HG03469 (cell line): ENCODE measurements at regions not wholly inside any gene's neighbourhood (a gene's known extent, or its start where the extent isn't known, plus 50 kb on each side); places are given as distances from the start of the nearest gene placed in this dataset.
"Not testable (repeated sequence)": the region's sequence is repeated elsewhere in the genome, so short reads cannot be mapped to it uniquely, and the experiment has no call there.

Experiments
- ATAC-seq: cut with Tn5 transposase; IDR thresholded peaks from one replicate; pipeline ENCODE4 v1.9.1; 2021; ENCODE audit warnings: mild to moderate bottlenecking, moderate library complexity, moderate number of reproducible peaks; ENCODE audit not compliant: unreplicated experiment

DNA sequence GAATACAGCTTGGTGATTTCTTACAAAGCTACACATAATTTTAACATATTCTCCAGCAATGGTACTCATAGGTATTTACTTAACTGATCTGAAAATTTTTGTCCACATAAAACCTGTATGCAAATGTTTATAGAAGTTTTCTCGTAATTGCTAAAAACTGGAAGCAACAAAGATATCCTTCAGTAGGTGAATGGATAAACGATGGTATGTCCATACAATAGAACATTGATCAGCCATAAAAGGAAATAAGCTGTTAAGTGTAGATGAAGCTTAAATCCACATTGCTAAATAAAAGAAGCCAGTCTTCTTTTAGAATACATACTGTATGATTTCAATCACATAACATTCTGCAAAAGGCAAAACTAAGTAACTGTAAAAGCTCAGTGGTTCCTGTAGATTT is 224.8 kb upstream of the DPYD start:
- ATAC-seq = no peak

DNA sequence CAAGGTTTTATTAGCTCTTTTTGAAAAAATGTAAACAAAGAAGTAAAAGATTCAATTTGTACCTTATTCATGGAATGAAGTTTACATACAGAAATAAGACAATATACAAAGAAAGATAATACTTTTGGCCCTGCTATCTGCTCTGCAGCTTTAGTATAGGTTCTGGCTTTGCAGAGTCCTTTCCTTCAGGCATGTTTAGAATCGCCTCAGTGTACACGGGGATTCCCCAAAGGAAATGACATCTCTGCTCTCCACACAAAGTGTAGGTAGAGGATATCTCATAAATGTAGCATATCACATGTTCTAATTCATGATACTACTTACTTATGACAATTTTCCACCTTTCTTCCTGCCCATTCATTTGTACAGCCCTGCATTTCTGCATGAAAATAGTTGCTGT is 222.6 kb upstream of the DPYD start:
- peak; percentile 48 for ATAC-seq

DNA sequence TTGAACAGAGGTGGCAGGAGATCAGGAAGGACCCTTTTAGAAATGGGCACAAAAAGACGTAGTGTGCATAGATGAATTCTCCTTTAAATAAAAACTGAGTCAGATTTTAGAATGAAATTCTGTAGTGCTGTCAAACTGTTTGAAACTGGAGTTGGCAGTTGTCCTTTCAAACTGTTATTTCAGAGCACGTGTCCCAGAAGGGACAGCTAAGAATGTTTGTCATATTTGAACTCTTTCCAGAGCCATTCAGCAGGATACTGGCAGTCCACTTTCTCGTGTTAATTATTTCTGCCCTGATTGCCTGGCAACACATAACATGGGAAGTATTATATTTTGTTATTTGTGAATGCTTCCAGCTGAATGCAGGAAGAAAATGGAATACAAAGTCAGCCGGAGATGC is 212.3 kb upstream of the DPYD start:
- ATAC-seq = no peak

DNA sequence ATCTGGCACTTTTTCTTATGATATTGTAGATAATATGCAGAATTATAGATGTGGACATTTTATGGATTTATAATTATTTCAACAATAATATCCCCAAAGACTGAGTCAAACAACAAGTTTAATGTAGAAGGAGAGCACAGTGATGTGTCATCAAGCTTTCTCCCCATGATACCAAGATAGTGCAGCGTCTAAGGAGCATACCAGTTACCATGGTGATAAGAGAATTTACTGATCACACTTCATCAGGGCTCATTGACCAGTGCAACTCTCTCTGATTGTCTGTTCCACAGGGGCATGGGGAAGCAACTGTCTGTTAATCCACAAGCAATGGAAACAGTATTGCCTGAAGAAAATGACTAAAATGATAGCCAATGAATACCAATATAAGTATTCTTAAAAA is 209.6 kb upstream of the DPYD start:
- no peak for ATAC-seq

DNA sequence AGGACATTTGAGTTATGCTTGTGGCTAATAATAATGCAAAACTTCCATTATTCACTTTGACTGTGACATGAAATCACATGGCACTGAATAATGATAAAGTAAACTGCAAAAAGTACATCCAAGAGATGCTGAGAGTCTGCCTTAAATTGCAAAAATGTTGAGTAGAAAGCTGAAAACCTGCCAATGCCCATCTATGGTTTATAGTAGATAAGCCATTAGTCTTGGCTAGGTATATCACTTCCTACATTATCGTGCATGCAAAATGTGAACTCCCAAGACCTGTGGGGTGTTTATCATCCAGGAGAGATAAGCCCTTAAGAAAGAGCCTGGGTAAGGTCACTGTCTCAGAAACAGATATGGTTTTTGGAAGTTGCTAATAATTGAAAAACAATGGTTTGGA is 208.7 kb upstream of the DPYD start:
- no peak for ATAC-seq

DNA sequence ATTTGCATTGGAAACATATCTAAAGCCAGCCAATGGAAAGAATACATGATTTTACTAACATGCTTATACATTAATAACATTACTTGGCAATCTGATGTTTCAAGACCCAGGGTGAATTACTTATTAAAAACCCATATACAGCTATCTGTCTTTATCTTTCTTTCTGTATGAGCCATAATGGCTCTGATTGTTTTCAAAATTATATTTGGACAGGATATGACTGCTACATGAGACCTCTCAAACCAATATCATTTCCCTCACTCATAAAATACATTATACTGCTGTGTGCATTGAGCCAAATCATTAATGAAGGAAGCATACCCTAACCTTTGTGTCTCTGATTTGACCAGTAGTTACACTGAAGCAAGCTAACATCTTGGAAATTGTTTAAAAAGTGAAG is 205.9 kb upstream of the DPYD start:
- ATAC-seq = no peak

DNA sequence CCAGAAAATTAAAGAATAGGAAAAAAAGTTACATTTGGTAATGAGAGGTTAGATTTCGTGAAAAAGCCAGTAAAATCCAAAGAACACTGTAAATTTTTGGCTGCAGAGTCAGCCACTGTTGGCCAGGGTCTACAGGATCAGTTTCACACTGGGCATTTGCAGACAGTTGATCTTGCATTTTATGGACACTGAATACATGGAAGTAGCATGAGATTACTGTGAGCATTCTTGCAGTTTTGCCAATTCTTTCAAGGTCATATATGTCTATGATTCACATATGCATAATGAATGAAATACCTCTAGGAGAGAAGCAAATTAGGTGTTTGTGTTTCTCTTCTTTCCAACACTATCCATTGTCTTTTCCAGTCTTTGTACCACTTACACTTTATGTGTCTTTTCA is 200.8 kb upstream of the DPYD start:
- ATAC-seq = no peak

DNA sequence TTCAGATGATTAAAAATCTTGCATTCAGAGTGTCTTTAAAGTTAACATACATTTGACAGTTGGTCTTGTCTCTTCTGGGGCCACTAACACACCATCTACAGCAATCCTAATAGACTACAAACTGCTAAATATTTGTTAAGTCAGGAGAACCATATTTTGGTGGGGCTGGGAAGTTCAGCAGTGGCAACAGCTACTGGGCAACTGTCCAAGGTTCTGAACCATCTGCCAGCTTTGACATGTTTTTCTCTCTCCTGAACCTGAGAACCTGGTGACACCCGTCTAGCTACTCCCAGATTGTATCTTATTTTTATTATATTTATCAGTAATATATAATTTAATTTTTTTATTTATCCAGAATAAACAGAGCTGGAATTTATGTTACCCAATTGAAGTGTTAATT is 199.0 kb upstream of the DPYD start:
- ATAC-seq = no peak

DNA sequence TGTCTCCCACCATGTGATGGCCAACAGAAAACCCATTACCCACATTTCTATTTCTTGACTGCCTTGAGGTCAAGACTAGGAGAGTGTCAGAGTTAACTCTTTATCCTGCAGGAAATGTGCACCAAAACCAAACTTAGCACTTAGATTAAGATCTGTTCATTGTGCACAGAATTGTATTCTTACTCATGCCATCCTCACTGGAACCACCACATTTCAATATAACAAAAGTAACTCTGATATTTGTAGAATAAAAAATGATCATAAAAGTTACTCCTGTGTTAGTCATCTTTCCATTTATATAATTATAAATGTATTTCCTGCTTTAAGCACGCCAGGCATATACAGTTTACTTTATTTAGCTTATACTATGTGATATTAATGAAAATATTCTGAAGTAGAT is 193.0 kb upstream of the DPYD start:
- ATAC-seq = no peak

DNA sequence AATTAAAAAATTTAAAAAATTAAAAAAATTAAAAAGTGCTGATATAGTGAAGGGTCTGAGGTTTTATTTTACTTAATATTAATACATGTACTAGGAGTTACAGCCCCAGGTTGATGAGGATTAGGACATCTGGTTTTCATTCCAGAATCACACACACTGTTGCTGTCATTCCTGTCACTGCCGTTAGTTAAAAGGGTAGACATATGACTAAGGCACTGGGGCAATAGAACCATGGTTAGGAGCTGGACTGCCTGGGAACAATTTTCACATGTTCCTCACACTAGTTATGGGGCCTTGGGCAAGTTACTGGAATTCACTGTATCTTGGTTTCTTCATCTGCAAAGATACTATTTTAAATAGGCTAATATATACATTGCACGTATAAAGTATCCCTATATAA is 191.8 kb upstream of the DPYD start:
- no peak for ATAC-seq

DNA sequence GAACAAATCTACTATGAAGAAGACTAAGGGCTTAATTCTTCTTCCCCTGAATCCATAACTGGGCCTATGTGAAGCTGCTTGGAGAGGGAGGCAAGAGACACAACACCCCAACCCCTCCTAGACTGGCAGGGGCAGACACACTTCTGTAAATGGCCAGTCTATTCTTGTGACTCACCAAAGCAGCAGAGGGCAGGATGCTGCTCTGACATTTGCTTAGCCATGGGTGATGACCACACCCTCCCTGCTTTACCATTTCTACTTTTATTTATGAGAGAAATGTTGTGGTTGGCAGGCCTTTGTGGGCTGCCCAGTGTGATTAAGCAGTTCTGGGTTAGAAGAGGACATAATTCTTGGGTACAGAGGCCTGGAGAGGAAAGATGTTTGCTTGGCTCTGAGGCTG is 189.8 kb upstream of the DPYD start:
- ATAC-seq = no peak

DNA sequence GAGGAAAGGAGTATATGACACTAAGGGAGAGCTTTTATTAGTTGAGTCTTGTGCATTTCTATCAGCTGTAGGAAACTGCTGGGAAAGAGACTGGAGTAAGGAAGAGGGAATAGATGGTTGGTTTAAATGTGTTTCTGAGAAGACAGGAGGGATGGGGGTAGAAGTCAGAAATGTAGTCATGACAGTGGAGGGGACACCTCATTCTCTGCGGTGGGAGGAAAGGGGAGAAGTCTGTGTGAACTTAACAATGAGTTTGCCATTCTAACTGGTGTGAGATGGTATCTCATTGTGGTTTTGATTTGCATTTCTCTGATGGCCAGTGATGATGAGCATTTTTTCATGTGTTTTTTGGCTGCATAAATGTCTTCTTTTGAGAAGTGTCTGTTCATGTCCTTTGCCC is 187.5 kb upstream of the DPYD start:
- not testable (repeated sequence) for ATAC-seq

DNA sequence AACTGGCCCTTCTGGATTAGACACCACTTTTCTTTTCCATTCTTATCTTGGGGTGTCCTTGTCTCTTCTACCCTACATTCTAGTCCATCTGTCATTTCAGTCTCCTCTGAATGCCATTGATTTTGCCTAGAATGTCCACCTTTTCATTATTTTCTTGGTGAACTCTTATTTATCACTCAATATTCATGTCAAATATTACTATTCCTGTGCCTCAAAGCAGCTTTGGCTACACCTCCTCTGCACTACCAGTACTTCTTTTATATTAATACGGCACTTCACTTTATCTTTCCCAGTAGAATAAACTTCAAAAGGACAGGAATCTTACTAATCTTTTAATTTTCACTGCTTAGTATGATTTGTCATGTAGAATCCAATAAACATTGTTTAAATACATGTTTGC is 186.4 kb upstream of the DPYD start:
- ATAC-seq = no peak

DNA sequence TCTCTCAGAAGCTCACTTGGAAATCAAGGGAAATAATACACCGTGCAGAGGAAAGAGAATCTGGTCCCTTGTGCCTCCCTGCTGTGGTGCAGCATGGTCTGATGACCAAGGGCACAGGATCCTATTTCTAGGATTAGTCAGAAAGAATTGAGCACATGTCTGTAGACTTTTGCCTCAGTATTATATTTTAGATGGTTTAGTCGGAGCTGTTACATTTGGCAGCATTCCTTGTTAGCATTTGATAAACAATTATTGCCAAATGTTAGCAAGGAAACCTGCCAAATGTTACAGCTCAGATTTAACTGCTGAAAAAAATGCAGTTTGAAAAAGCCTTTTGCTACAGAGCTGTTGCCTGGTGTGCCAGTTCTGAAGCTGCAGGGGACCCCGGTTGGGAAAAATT is 183.5 kb upstream of the DPYD start:
- no peak for ATAC-seq

DNA sequence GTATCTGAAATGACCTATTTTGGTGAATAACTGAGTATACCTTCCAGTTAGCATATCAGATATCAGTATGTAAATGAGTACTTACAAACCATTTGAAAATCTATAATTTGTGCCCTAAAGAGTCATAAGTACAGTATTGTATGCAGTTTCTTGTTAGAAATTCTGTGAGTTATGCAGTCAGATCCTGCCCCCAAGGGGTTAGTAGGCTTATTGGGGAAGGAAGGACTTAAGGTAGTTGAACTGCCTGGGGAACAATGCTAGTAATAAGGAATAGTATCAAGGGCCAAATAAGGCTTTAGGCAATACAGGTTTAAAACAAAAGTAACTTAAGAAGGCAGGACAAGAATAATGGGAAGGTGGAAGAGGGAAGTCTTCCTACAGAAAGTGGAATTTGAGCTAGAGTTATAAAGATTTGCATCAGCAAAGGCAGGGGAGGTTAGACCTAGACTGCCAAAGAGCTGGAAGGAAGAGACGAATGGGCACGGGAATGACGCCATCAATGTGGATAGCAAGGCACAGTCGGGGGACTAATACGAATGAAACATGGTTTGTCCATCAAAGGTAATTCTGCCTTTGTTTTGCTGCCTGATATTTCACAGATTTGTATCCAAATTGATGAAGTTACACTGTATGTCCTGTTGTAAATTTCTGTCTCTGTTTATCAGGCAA is 182.9 kb upstream of the DPYD start:
- ATAC-seq = no peak

DNA sequence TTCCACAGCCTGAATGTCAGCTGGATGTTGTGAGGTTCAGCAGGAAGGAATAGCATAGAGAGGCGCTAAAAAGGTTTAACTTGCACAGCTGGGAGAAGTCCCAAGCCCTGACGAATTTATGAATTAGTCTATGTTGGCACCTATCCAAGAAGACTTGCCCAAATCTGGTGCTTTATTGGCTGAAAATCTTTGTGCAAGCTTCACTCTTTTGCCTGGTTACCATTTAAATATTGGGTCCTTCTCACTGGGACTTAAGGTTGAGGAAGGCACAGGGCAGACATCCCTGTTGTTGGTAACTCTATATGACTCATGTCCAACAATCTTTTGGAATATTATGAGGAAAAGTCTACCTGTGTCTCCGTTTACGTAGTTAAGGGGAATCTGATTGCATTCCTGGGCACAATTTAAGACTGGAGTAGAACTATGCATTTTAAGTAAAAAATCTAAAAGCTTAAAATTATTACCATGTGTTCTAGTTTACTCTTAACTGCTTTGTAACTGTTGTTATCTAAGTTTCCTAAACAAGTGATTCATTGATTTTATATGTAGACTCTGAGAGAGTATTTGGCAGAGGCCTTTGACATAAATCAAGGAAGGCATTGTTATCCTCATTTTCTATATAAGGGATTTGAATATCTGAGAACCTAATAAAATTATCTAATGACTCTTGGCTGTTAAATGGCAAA is 181.7 kb upstream of the DPYD start:
- no peak for ATAC-seq

DNA sequence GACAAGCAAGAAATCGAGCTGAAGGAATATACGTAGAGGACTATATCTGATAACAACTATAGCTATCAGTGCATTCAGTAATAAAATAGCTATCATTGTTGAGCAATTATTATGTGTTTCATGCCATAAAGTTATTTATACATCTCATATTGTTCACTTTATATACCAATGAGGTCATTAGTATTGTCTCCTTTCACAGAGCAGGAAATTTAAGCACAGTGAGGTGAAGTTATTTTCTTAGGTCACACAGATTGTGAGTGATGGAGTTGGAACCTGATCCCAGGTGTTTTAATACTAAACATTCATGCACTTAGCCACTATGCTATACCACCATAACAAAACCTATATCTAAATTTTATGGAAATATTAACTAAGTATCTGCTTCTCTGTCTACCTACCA is 180.5 kb upstream of the DPYD start:
- ATAC-seq = no peak

DNA sequence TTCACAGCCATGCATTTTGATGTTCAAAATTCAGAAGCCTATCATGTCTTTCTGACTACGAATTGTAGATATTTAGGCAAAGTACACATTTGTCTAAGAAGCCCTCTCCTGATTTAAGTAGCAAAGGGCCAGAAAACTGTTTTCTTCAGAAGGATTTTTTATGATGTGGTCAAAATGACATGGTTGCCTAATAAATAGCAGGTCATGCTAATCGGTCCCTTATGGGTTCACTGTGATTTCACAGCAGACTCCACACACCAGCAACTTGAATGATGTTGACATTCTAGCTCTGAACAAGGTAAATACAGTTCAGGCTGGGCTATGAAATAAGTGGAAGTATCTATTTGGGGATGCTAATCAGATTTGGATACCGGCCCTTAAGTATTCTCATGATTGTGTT is 178.7 kb upstream of the DPYD start:
- no peak for ATAC-seq

DNA sequence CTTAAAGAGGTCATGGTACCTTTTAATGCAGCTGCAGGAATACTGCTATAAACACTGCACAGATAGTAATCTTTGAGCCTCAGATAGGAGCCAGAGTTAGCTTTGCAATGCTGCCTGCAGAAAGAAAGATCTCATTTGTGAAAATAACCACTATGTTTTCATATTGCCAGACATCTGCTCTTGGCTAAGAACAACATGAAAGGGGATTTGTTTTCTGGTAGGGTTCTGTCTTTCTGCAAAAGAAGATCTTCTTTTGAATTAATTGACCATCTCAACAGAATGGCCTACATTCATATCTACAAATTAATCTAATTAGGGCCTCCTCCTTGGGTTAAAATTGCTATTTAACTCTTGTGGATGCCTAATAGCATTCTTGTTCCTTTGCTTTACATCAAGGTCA is 177.6 kb upstream of the DPYD start:
- no peak for ATAC-seq

DNA sequence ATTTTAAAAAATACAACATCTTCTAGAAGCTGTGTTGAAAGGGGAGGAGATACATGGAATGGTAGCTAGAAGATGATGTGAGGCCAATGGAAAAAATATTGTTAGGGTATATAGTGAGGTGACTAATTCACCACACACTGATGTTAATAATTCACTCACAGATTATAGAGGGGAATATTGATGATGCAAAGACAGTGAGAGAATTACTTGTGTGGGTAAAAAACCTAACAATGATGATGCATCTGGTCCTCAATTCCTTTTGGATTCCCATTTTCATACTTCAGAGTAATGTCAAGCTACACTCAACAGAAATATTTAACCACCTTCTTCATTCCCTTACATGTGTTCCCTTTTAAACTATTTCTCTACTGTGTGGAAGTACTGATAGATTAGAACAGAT is 169.5 kb upstream of the DPYD start:
- no peak for ATAC-seq

DNA sequence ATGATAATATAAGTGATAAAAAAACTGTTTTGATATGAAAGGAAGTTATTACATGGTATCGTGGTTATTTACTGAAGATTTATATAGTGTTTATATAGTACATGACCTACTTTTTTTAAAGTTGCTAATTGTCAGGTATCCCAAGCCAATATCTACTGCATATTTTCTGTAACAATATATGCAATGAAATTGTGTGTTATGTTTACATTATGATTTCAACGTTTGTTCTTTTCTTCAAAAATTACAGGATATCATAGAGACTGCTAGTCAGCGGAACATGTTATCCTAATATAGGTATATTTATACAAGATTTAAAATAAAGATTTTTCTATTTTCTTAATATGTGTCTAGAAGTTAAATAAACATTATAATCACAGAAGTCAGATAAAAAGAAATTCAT is 167.5 kb upstream of the DPYD start:
- ATAC-seq = no peak

DNA sequence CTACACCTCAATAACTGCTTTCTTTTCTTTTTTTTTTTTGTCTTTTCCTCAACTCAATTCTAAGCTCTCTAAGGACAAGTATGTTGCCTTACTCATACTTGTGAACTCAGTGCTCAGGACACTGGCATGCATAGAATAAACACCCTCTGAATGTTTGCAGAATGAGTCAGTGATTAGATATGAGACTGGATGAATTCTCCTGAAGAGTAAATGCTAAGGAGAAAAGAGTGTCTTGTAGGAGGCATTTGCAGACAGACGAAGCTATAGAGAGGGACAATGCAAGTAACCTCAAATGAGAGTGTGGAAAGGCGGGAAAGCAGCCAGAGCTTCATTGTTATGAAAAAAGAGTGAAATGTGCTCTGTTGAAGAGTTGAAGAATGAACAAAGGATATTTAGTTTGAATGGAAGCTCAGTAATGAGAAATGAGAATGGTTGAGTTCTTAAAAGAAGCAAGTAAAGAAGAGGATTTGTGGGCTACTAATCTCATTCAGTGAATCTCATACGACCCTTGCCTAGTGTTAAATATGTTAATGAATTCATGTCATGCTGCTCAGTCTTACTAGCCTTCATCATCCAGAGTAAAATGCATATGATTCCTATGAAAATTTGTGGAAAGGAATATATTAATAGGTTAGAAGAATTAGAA is 166.1 kb upstream of the DPYD start:
- ATAC-seq = no peak

DNA sequence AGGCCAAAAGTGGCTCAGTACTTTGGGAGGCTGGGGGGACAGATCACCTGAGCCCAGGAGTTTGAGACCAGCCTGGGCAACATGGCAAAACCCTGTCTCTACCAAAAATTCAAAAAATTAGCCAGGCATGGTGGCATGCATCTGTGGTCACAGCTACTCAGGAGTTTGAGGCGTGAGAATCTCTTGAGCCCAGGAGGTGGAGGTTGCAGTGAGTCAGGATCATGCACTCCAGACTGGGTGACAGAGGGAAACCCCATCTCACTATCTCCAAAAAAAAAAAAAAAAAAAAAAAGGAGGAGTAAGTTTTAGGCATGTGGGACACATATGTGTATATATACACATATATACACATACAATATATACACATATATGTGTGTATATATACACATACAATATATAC is 165.3 kb upstream of the DPYD start:
- no peak for ATAC-seq
